Ishikawa (cell line): ENCODE measurements at regions not wholly inside any gene's neighbourhood (a gene's known extent, or its start where the extent isn't known, plus 50 kb on each side); places are given as distances from the start of the nearest gene placed in this dataset.
A peak's percentile ranks its signal among the peaks of the same experiment; 100 is the strongest.

Experiments used
- CEBPB ChIP-seq: IDR thresholded peaks from 2 replicates; pipeline ENCODE4 v1.6.1; 2012
- CREB1 ChIP-seq: IDR thresholded peaks from 2 replicates; pipeline ENCODE4 v1.6.1; 2012; ENCODE audit warnings: low read depth
- EGR1 ChIP-seq: IDR thresholded peaks from 2 replicates; pipeline ENCODE4 v1.6.1; 2012
- EP300 ChIP-seq: IDR thresholded peaks from 2 replicates; pipeline ENCODE4 v1.6.1; 2012; ENCODE audit warnings: borderline replicate concordance
- FOXM1 ChIP-seq: IDR thresholded peaks from 2 replicates; pipeline ENCODE4 v1.6.1; 2012; ENCODE audit warnings: low read depth, borderline replicate concordance
- MAX ChIP-seq: IDR thresholded peaks from 2 replicates; pipeline ENCODE4 v1.6.1; 2012
- NFIC ChIP-seq: IDR thresholded peaks from 2 replicates; pipeline ENCODE4 v1.6.1; 2012
- RAD21 ChIP-seq: IDR thresholded peaks from 2 replicates; pipeline ENCODE4 v1.6.1; 2012; ENCODE audit warnings: low read depth
- REST ChIP-seq: IDR thresholded peaks from 2 replicates; pipeline ENCODE4 v1.6.1; 2012; ENCODE audit warnings: low read depth, mild to moderate bottlenecking
- TAF1 ChIP-seq: IDR thresholded peaks from 2 replicates; pipeline ENCODE4 v1.6.1; 2012; ENCODE audit warnings: low read depth, mild to moderate bottlenecking
- TCF12 ChIP-seq: IDR thresholded peaks from 2 replicates; pipeline ENCODE4 v1.6.1; 2012; ENCODE audit warnings: low read depth
- TEAD4 ChIP-seq: IDR thresholded peaks from 2 replicates; pipeline ENCODE4 v1.6.1; 2012
- USF1 ChIP-seq: IDR thresholded peaks from 2 replicates; pipeline ENCODE4 v1.6.1; 2012
- YY1 ChIP-seq: IDR thresholded peaks from 2 replicates; pipeline ENCODE4 v1.6.1; 2012; ENCODE audit warnings: low read depth
- ZBTB7A ChIP-seq: IDR thresholded peaks from 2 replicates; pipeline ENCODE4 v1.6.1; 2012; ENCODE audit warnings: low read depth

GRCh38 chr16:73279451-73279850 is 231.5 kb upstream of the ZFHX3 start:
- no peak for TF ChIP-seq TEAD4
- TF ChIP-seq MAX = no peak
- TF ChIP-seq EP300 = no peak
- TF ChIP-seq TAF1 = no peak
- TF ChIP-seq FOXM1 = no peak
- no peak for TF ChIP-seq ZBTB7A
- no peak for TF ChIP-seq REST
- TF ChIP-seq YY1 = no peak
- no peak for TF ChIP-seq RAD21
- TF ChIP-seq CREB1 = no peak
- no peak for TF ChIP-seq TCF12
- TF ChIP-seq USF1 = no peak
- no peak for TF ChIP-seq CEBPB

- TF ChIP-seq TCF12 (no peak), ZBTB7A (no peak), FOXM1 (no peak), EP300 (no peak), TEAD4 (no peak), CEBPB (no peak), TAF1 (no peak), EGR1 (no peak)
Measured at GRCh38 chr16:73277071-73277470, 229.1 kb upstream of the ZFHX3 start.

- TF ChIP-seq TAF1 (no peak), EGR1 (no peak), FOXM1 (no peak), TEAD4 (no peak)
Measured at GRCh38 chr16:73275448-73275847, 227.5 kb upstream of the ZFHX3 start.

DNA sequence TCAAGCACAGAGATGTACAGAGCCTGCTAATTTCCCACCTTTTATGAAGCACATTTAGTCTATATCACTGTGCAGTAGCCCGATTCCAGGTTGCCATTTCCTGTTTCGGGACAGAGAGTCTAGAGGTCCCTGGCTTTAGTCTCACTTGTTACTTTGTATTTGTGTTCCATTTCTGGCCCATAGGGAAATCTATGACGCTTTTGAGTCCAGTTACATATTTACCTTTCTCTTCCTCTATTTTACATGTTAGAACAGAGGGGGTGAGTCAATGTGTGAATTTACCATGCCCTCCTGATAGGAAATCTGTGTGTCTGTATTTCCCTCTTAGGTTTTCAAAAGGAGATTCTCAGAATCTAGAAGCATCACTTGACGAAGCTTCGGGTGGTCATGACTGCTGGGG is 227.1 kb upstream of the ZFHX3 start:
- TF ChIP-seq FOXM1 = no peak
- no peak for TF ChIP-seq CEBPB

DNA sequence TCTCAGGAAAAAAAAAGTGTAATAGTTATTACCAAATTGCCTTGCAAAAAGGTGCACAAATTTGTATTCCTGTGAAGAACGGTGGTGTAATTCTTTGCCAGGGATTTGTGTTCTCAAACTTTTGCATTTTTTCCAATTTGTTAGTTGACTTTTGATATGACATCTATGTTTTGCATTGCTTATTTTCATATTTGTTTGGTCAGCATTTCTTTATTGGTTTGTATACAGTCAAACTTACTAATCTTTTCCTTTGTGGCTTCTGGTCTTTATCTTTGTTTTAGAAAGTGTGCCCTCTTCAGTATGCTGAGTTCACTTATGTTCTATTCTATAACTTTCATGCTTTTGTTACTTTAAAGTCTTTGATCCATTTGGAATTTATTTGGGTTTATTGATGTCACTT is 226.2 kb upstream of the ZFHX3 start:
- TF ChIP-seq USF1 (no peak), TEAD4 (no peak), MAX (no peak), CEBPB (no peak), ZBTB7A (no peak), RAD21 (no peak), CREB1 (no peak), TCF12 (no peak), EP300 (no peak), NFIC (no peak)

- TF ChIP-seq RAD21 = 0 out of 2 replicates have a peak, but pooled peaks have one; percentile 10
- TF ChIP-seq MAX = no peak
Measured at GRCh38 chr16:73268366-73268993, 220.6 kb upstream of the ZFHX3 start.

- TF ChIP-seq TAF1 (no peak), NFIC (no peak), EGR1 (no peak), MAX (no peak), REST (no peak), ZBTB7A (no peak), EP300 (no peak), TEAD4 (no peak), RAD21 (no peak), USF1 (no peak), FOXM1 (no peak), TCF12 (no peak), CREB1 (no peak)
Measured at GRCh38 chr16:73265935-73266334, 218.0 kb upstream of the ZFHX3 start.
